ENCODE measurements at regions not wholly inside any gene's neighbourhood (a gene's known extent, or its start where the extent isn't known, plus 50 kb on each side); places are given as distances from the start of the nearest gene placed in this dataset.

DNA sequence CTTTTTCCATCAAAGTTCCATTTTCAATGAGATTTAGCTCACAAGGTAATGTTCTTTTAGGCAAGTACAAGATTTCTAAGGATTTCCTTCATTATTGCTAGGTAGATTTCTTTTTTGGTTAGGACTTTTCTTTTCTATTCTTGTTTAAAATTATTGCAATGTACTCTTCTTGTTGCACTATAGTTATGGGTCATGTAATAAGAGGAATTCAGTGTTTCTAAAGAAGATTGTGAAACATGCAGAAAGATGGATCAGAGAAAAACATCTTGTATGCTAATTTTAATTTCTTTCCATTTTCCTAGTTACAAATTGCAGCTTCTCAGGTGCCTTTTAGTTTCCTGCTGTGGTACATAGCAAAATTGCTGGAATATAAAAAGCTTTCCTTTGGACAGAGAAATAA, 56.1 kb downstream of the BTG1 start:
- DNase-seq = no peak
- Mint-ChIP-seq H3K4me3 (no peak overlapping the region), H3K9me3 (no peaks in the 10 kb centered on the region), H3K36me3 (peaks cover 0 to 5% of the 10 kb centered on the region in 2 donors), H3K27me3 (no peaks in the 10 kb centered on the region), H3K27ac (no peak overlapping the region), H3K4me1 (peaks cover 10 to 19% of the 10 kb centered on the region in 2 donors)
- no peak for ATAC-seq (replicated peaks)

DNA sequence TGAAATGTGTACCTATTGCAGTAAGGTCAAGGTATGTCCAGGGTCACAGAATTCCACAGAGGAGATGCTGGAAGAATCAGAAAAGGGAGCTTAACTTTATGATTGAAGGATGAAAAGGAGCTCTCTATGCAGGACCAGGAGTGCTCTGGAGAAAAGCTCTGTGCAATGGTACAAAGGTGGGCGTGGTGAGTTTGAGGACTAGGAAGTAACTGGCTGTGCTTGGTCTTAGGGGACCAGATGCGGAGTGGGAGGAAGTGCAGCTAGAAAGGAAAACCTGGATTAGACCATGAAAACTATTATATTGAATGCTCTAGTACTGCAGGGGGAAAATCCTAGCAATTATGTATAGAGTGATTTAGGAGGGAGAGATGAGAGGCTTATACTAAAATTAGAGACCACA, 56.8 kb downstream of the BTG1 start:
- no peak for DNase-seq
- H3K9me3 Mint-ChIP-seq = no peaks in the 10 kb centered on the region
- no peak overlapping the region for H3K27ac Mint-ChIP-seq
- ATAC-seq (replicated peaks) = no peak
- no peak overlapping the region for H3K4me3 Mint-ChIP-seq
- H3K36me3 Mint-ChIP-seq = peaks cover 0 to 5% of the 10 kb centered on the region in 2 donors
- H3K4me1 Mint-ChIP-seq = peaks cover 10 to 18% of the 10 kb centered on the region in 2 donors
- no peaks in the 10 kb centered on the region for H3K27me3 Mint-ChIP-seq

DNA sequence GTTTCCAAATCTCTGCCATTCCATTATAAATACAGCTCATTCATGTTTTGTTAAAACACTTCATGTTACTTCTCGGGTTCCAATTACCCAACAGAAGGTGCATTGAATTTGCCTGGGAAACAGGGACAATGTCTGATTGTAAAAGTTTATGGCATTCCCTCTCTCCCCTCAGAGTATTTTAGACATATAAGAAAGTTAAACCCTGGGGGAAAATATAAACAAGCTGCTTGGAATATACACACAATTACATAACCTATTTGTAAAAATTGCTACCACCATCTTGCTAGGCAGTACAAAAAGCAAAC, 60.0 kb downstream of the BTG1 start:
- Mint-ChIP-seq H3K4me3 (no peak overlapping the region), H3K4me1 (peaks cover 14 to 28% of the 10 kb centered on the region in 2 donors), H3K9me3 (no peaks in the 10 kb centered on the region), H3K27ac (no peak overlapping the region), H3K36me3 (peaks cover 0 to 5% of the 10 kb centered on the region in 2 donors), H3K27me3 (no peaks in the 10 kb centered on the region)
- ATAC-seq (replicated peaks) (no peak), DNase-seq (no peak)

GRCh38 chr12:92085040-92085735, 60.5 kb downstream of the BTG1 start:
- peaks cover 18 to 33% of the 10 kb centered on the region in 2 donors for H3K4me1 Mint-ChIP-seq
- H3K36me3 Mint-ChIP-seq = peaks cover 0 to 5% of the 10 kb centered on the region in 2 donors
- DNase-seq = no peak
- H3K27me3 Mint-ChIP-seq = no peaks in the 10 kb centered on the region
- H3K27ac Mint-ChIP-seq = no peak overlapping the region
- H3K9me3 Mint-ChIP-seq = no peaks in the 10 kb centered on the region
- no peak overlapping the region for H3K4me3 Mint-ChIP-seq
- peak; percentile 31 to 48 for ATAC-seq (replicated peaks)

GRCh38 chr12:92080911-92081285, 64.7 kb downstream of the BTG1 start:
- peaks cover 34 to 62% of the 10 kb centered on the region in 2 donors for H3K4me1 Mint-ChIP-seq
- no peak for ATAC-seq (replicated peaks)
- H3K36me3 Mint-ChIP-seq = peaks cover 0 to 8% of the 10 kb centered on the region in 2 donors
- H3K27me3 Mint-ChIP-seq = no peaks in the 10 kb centered on the region
- no peak overlapping the region for H3K4me3 Mint-ChIP-seq
- DNase-seq = no peak
- no peaks in the 10 kb centered on the region for H3K9me3 Mint-ChIP-seq
- no peak overlapping the region for H3K27ac Mint-ChIP-seq

DNA sequence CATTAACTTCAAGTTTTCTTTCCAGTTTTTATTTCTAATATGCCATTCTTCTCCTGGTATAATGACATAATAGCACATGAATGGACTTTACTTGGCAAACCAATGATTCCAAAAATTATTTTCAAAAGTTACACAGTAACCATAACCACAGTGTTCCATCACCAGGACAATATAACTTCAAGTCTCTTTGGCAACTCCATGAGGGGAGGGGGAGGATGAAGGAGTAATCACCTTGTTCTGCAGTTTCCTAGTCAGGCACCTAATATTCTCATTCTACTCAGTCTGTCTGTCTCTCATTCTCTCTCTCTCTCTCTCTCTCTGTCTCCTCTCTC, 66.6 kb downstream of the BTG1 start:
- Mint-ChIP-seq H3K4me3 (no peak overlapping the region), H3K27me3 (no peaks in the 10 kb centered on the region), H3K4me1 (peaks cover 36 to 58% of the 10 kb centered on the region in 2 donors), H3K27ac (no peak overlapping the region), H3K36me3 (peaks cover 0 to 3% of the 10 kb centered on the region in 2 donors), H3K9me3 (no peaks in the 10 kb centered on the region)
- DNase-seq (no peak), ATAC-seq (replicated peaks) (no peak)

- Mint-ChIP-seq H3K36me3 (peaks cover 0 to 3% of the 10 kb centered on the region in 2 donors), H3K27ac (no peak overlapping the region), H3K4me1 (peaks cover 36 to 58% of the 10 kb centered on the region in 2 donors), H3K9me3 (no peaks in the 10 kb centered on the region), H3K4me3 (no peak overlapping the region), H3K27me3 (no peaks in the 10 kb centered on the region)
- peak in 1 of 2 donors; percentile 58 for ATAC-seq (replicated peaks)
- DNase-seq = no peak
Measured at GRCh38 chr12:92078167-92079053, 67.2 kb downstream of the BTG1 start.

DNA sequence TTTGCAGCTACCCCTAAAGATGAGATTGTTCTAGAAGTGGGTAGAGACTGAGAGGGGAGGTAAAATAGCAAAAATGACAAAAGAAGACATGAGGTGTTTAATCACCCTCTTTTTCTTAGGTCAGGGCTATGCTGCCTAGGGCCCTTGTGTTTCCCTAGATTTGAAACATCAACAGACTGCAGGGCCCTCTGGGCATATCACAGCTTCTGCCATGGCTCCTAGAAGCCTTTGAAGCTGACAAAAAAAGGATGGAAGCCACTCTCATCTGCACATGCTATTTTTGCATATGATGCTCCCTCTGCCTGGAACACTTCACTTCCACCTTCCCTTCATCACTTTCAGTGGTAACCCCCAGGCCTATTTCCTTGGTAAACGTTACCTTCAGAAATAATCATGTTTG, 68.1 kb downstream of the BTG1 start:
- no peak overlapping the region for H3K4me3 Mint-ChIP-seq
- no peak overlapping the region for H3K27ac Mint-ChIP-seq
- ATAC-seq (replicated peaks) (no peak), DNase-seq (no peak)
- peaks cover 36 to 58% of the 10 kb centered on the region in 2 donors for H3K4me1 Mint-ChIP-seq
- H3K9me3 Mint-ChIP-seq = no peaks in the 10 kb centered on the region
- peaks cover 0 to 3% of the 10 kb centered on the region in 2 donors for H3K36me3 Mint-ChIP-seq
- H3K27me3 Mint-ChIP-seq = no peaks in the 10 kb centered on the region

DNA sequence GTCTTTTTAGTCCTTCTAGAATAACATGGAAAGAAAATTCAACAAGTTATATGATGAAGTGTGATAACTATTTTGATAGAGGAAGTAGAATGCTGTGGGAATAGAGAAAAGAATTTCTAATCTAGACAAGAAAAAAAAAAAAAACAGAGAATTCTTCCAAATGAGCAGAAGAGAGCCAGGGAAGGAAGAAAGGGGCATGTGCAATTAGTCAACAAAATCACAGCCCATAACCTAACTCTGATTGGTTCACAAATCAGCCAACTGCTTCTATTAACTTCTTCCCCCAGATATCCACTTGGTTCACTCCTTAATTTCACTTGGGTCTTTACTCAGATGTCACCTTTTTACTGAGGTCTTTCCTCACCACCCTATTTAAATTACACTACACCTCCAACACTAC, 69.5 kb downstream of the BTG1 start:
- Mint-ChIP-seq H3K27ac (no peak overlapping the region), H3K36me3 (peaks cover 0 to 3% of the 10 kb centered on the region in 2 donors), H3K27me3 (no peaks in the 10 kb centered on the region), H3K4me3 (no peak overlapping the region), H3K4me1 (peaks cover 33 to 52% of the 10 kb centered on the region in 2 donors), H3K9me3 (peaks cover 0 to 1% of the 10 kb centered on the region in 2 donors)
- DNase-seq (no peak), ATAC-seq (replicated peaks) (no peak)

- no peaks in the 10 kb centered on the region for H3K27me3 Mint-ChIP-seq
- no peak overlapping the region for H3K4me3 Mint-ChIP-seq
- no peak overlapping the region for H3K27ac Mint-ChIP-seq
- H3K4me1 Mint-ChIP-seq = peaks cover 29 to 46% of the 10 kb centered on the region in 2 donors
- no peak for DNase-seq
- peaks cover 0 to 3% of the 10 kb centered on the region in 2 donors for H3K36me3 Mint-ChIP-seq
- H3K9me3 Mint-ChIP-seq = peaks cover 0 to 1% of the 10 kb centered on the region in 2 donors
- peak in 1 of 2 donors; percentile 18 for ATAC-seq (replicated peaks)
Measured at GRCh38 chr12:92075425-92075914, 70.2 kb downstream of the BTG1 start.

GRCh38 chr12:92074889-92075288, 70.8 kb downstream of the BTG1 start:
- Mint-ChIP-seq H3K4me1 (peaks cover 31 to 46% of the 10 kb centered on the region in 2 donors), H3K27me3 (no peaks in the 10 kb centered on the region), H3K4me3 (no peak overlapping the region), H3K27ac (no peak overlapping the region), H3K9me3 (peaks cover 0 to 1% of the 10 kb centered on the region in 2 donors), H3K36me3 (peaks cover 0 to 3% of the 10 kb centered on the region in 2 donors)
- ATAC-seq (replicated peaks) (no peak), DNase-seq (no peak)

DNA sequence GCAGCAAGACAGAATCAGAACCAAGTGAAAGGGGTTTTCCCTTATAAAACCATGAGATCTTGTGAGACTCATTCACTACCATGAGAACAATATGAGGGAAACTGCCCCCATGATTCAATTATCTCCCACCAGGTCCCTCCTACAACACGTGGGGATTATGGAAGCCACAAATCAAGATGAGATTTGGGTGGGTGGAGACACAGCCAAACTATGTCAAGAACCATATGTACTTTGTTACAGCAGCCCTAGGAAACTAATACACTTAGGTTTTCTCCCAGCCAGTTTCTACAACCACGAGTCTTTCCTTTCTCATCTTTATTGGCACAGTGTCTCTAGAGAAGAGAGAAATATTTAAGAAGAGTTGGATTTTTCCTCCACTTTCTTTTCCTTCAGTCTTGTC, 72.6 kb downstream of the BTG1 start:
- no peak for DNase-seq
- H3K27ac Mint-ChIP-seq = no peak overlapping the region
- no peak overlapping the region for H3K4me3 Mint-ChIP-seq
- no peak for ATAC-seq (replicated peaks)
- H3K36me3 Mint-ChIP-seq = peaks cover 0 to 3% of the 10 kb centered on the region in 2 donors
- H3K27me3 Mint-ChIP-seq = no peaks in the 10 kb centered on the region
- H3K4me1 Mint-ChIP-seq = peaks cover 31 to 43% of the 10 kb centered on the region in 2 donors
- peaks cover 0 to 1% of the 10 kb centered on the region in 2 donors for H3K9me3 Mint-ChIP-seq

- DNase-seq (no peak), ATAC-seq (replicated peaks) (no peak)
- H3K9me3 Mint-ChIP-seq = peaks cover 0 to 1% of the 10 kb centered on the region in 2 donors
- no peaks in the 10 kb centered on the region for H3K36me3 Mint-ChIP-seq
- no peak overlapping the region for H3K4me3 Mint-ChIP-seq
- no peaks in the 10 kb centered on the region for H3K27me3 Mint-ChIP-seq
- no peak overlapping the region for H3K27ac Mint-ChIP-seq
- H3K4me1 Mint-ChIP-seq = peaks cover 24 to 33% of the 10 kb centered on the region in 2 donors
Measured at GRCh38 chr12:92072112-92072511, 73.5 kb downstream of the BTG1 start.

- peaks cover 22 to 27% of the 10 kb centered on the region in 2 donors for H3K4me1 Mint-ChIP-seq
- no peaks in the 10 kb centered on the region for H3K36me3 Mint-ChIP-seq
- no peak for DNase-seq
- H3K9me3 Mint-ChIP-seq = peaks cover 0 to 1% of the 10 kb centered on the region in 2 donors
- ATAC-seq (replicated peaks) = no peak
- no peak overlapping the region for H3K27ac Mint-ChIP-seq
- no peak overlapping the region for H3K4me3 Mint-ChIP-seq
- H3K27me3 Mint-ChIP-seq = no peaks in the 10 kb centered on the region
Measured at GRCh38 chr12:92070864-92071445, 74.7 kb downstream of the BTG1 start.
